Astrocyte (in vitro differentiated cells and primary cell): ENCODE measurements at regions not wholly inside any gene's neighbourhood (a gene's known extent, or its start where the extent isn't known, plus 50 kb on each side); places are given as distances from the start of the nearest gene placed in this dataset.

Source experiments
- CTCF ChIP-seq: IDR thresholded peaks from 2 replicates; pipeline ENCODE4 v1.5.1; 2011; ENCODE audit warnings: low read depth, mild to moderate bottlenecking, inconsistent platforms, low read length, moderate library complexity; ENCODE audit not compliant: insufficient read depth
- EZH2 ChIP-seq: IDR thresholded peaks from 2 replicates; pipeline ENCODE4 v1.6.1; 2012; ENCODE audit warnings: mild to moderate bottlenecking, low read length, inconsistent platforms; ENCODE audit not compliant: insufficient read depth

- TF ChIP-seq CTCF, result no peak
- TF ChIP-seq EZH2, result no peak
Observed at GRCh38 chr2:11097038-11097720, 58.1 kb upstream of the SLC66A3 start.
